ENCODE measurements at regions not wholly inside any gene's neighbourhood (a gene's known extent, or its start where the extent isn't known, plus 50 kb on each side); places are given as distances from the start of the nearest gene placed in this dataset.
"Not testable (repeated sequence)": the region's sequence is repeated elsewhere in the genome, so short reads cannot be mapped to it uniquely, and the experiment has no call there.

GRCh38 chr20:55103188-55103587 is 627.8 kb downstream of the DOK5 start:
- in situ Hi-C loops (cut with HindIII; ENCODE audit: low sequenced_read_pairs): no loop called here

DNA sequence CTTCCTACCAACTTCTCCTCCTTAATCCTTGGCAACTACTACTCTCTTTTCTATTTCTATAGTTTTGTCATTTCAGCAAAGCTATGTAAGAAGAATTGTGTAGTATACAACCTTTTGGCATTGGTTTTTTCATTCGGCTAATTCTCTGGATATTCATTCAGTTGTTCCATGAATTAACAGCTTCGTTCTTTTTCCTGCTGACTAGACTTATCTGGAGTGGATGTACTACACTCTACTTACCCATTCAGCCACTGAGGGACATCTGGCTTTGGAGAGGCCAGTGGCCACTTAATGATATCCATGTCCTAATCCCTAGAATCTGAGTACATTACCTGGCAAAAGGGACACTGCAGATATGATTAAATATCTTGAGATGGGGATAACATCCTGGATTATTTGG is 623.9 kb downstream of the DOK5 start:
- in situ Hi-C loops (cut with HindIII; ENCODE audit: low sequenced_read_pairs): no loop called here

- in situ Hi-C loops (cut with HindIII; ENCODE audit: low sequenced_read_pairs): no loop called here
Observed at GRCh38 chr20:55097621-55098020, 622.2 kb downstream of the DOK5 start.

- in situ Hi-C loops (cut with HindIII; ENCODE audit: low sequenced_read_pairs): no loop called here
Observed at GRCh38 chr20:55095745-55096400, 620.5 kb downstream of the DOK5 start.

DNA sequence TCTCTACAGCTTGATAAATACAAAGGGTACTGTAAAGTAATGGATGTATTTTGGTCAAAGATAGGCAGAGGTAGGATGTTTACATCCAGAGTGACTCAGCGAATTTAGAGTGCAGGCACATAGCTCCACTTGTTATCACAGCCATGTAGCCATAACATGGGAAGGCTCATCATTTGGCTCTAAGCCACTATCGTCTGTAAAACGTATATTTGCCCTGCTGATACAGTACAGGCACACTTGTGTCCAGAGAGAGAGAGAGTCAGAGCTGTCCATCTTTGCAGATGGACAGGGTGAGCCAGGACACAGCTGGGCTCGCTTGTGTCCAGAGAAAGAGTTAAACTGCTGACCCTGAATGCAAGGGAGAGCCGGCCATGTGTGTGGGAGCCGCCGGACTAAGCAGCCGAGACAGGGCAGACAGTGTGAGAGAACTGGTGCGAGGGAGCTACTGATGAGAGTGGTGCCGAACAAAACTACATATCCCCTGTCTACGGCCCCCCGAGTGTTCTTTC is 619.0 kb downstream of the DOK5 start:
- in situ Hi-C loops (cut with HindIII; ENCODE audit: low sequenced_read_pairs): no loop called here

DNA sequence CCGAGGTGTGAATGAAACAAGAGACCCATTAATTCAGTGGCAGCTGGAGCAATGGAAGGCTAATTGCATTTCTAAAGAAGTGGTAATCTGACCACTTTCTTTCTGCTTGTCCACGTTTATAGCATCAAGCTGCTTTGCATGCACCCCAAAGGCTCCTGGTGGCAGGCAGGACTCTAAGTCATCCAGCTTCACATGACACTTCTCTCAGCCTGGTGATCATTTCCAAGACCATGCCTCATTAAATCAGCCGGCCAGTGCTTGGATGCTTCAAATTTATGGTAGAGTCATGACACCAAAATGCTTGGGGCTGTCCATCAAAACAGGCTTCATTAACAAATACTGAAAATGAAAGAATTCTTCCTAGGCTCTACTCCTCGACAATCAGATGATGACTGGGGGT is 614.9 kb downstream of the DOK5 start:
- in situ Hi-C loops (cut with HindIII; ENCODE audit: low sequenced_read_pairs): no loop called here

DNA sequence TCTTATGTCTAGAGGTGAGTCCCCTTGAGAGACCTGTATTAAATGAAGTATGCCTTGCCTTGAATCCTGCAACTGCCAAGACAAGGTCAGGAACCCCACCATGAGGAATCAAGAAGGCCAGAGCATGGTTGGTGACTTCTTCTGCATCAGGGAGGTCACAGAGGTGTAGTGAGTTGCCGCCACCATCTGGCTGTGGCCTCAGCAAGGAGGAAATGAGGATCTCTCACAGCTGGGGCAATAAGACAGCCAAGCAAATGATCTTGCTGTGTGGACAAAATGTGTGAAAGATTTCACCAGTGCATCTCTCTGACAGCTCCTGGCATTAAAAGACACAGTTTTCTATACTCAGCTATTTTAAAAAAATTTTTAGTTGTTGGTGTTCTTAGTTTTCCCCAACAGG is 611.0 kb downstream of the DOK5 start:
- in situ Hi-C loops (cut with HindIII; ENCODE audit: low sequenced_read_pairs): no loop called here

DNA sequence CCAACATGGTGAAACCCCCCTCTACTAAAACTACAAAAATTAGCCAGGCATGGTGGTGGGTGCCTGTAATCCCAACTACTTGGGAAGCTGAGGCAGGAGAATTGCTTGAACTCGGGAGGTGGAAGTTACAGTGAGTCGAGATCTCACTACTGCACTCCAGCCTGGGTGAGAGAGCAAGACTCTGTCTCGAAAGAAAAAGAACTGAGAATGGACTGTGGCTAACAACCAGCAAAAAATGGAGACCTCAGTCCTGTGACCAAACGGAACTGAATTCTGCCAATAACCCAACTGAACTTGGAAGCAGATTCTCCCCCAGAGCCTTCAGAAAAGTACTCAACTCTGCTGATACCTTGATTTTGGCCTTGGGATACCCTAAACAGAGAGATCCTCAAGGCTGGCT is 604.5 kb downstream of the DOK5 start:
- in situ Hi-C loops (cut with HindIII; ENCODE audit: low sequenced_read_pairs): no loop called here

DNA sequence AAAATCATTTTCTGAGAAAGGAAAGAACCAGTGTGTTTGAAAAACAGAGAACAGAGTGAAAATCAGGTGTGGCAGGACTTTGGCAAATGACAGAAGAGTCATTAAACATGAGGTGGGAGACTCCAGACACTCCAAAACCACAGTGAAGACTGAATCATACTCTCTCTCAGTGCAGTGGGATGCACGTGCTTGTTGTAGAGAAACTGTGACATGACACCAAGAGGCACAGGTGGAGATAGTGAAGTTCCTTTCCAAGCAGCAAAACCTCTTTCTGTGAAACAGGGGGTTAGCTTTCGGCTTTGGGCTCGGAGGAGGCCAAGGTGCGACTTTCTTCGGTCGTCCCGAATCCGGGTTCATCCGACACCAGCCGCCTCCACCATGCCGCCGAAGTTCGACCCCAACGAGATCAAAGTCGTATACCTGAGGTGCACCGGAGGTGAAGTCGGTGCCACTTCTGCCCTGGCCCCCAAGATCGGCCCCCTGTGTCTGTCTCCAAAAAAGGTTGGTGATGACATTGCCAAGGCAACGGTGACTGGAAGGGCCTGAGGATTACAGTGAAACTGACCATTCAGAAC is 599.0 kb downstream of the DOK5 start:
- in situ Hi-C loops (cut with HindIII; ENCODE audit: low sequenced_read_pairs): not testable (repeated sequence)

- in situ Hi-C loops (cut with HindIII; ENCODE audit: low sequenced_read_pairs): no loop called here
Observed at GRCh38 chr20:55070001-55070400, 594.6 kb downstream of the DOK5 start.

GRCh38 chr20:55067158-55067825 is 591.9 kb downstream of the DOK5 start:
- in situ Hi-C loops (cut with HindIII; ENCODE audit: low sequenced_read_pairs): no loop called here

- in situ Hi-C loops (cut with HindIII; ENCODE audit: low sequenced_read_pairs): no loop called here
Observed at GRCh38 chr20:55058938-55059337, 583.5 kb downstream of the DOK5 start.

DNA sequence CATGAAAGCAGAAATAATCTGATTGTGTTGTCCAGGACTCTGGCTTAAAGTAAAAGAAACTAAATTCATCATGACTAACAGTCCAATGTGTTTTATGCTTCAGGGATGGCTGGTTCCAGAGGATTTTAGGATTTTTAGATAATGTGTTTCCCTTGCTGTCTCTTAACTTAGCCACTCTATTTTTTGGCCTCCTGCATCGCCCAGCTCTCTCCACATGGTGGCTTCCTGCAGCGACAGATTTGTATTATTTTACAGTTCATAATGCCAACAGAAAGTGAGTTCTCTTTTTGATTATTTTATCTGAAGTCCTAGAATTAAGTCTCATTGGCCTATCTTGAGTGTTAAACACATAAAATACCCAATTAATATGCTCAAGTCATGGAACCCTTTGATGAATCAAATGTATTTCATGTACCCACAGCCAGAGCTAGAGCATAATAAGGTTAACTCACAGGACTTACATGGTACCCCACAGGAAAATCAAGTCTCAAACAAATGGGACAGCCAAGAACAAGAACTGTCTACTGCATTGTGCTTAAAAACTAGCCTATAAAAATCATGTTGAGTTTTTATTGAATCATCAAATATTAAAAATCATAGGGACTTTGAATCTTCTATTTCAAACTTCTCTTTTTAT is 582.5 kb downstream of the DOK5 start:
- in situ Hi-C loops (cut with HindIII; ENCODE audit: low sequenced_read_pairs): no loop called here

GRCh38 chr20:55054453-55054852 is 579.1 kb downstream of the DOK5 start:
- in situ Hi-C loops (cut with HindIII; ENCODE audit: low sequenced_read_pairs): no loop called here

DNA sequence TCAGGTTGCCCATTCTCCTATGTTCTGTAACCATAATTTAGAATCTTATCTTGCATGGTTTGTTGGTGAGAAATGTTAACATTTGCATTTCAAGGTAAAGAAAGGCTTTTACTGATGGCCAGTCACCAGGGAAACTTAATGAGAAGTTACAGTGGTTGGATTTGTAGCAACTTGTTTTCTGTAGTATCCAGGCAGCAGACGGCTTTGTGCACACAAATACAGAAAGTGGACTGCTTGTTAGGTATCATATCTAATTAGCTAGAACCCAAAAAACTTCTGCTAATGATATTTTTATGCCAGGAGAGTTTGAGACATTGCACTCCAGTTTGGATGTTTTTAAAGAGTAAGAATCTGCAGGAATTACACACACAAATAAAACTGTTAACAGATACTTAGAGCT is 578.0 kb downstream of the DOK5 start:
- in situ Hi-C loops (cut with HindIII; ENCODE audit: low sequenced_read_pairs): no loop called here

DNA sequence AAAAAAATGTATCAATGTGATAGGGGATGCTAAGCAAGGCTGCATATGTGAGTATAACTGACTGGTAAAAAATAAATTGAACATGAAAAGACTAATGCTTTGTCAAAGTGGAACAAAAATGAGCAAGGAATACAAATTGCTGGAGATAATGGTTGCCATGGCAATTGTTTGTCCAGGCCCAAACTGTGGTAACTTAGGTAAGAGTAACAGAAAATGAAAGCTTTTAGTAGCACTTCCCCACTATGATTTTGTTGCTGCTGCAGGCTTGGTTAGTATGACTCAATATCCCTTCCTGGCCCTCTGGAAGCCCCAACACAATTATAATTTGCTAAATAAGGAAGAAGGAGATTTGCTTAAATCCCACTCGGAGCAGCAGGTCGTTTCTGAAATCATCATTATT is 577.1 kb downstream of the DOK5 start:
- in situ Hi-C loops (cut with HindIII; ENCODE audit: low sequenced_read_pairs): no loop called here

- in situ Hi-C loops (cut with HindIII; ENCODE audit: low sequenced_read_pairs): no loop called here
Observed at GRCh38 chr20:55038684-55039083, 563.3 kb downstream of the DOK5 start.

GRCh38 chr20:55031971-55032370 is 556.6 kb downstream of the DOK5 start:
- in situ Hi-C loops (cut with HindIII; ENCODE audit: low sequenced_read_pairs): no loop called here

- in situ Hi-C loops (cut with HindIII; ENCODE audit: low sequenced_read_pairs): no loop called here
Observed at GRCh38 chr20:55014766-55015165, 539.4 kb downstream of the DOK5 start.

- in situ Hi-C loops (cut with HindIII; ENCODE audit: low sequenced_read_pairs): no loop called here
Observed at GRCh38 chr20:55010761-55011160, 535.4 kb downstream of the DOK5 start.

- in situ Hi-C loops (cut with HindIII; ENCODE audit: low sequenced_read_pairs): no loop called here
Observed at GRCh38 chr20:55009066-55009465, 533.7 kb downstream of the DOK5 start.

DNA sequence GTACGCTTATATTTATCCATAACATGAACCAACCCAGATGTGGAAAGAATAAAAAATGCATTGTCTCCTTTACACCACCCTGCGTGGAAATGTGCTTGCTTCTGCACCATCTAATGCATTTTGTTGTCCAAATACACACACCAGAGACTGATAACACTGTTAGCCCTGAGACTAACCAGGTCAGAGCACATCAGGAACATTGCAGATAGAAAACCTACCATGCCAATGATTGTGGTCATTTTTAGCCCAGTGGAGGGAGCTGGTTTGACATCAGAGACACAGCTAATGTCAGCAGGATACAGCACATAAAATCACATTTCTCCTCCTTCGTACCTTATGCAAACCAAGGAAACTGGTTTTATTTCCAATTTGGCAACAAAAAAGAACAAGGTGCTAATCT is 528.7 kb downstream of the DOK5 start:
- in situ Hi-C loops (cut with HindIII; ENCODE audit: low sequenced_read_pairs): no loop called here

Measured in endothelial cell of hepatic sinusoid (primary cell).